HG03354 (cell line): ENCODE measurements at regions not wholly inside any gene's neighbourhood (a gene's known extent, or its start where the extent isn't known, plus 50 kb on each side); places are given as distances from the start of the nearest gene placed in this dataset.
"Not testable (repeated sequence)": the region's sequence is repeated elsewhere in the genome, so short reads cannot be mapped to it uniquely, and the experiment has no call there.

Experiments
- ATAC-seq: cut with Tn5 transposase; IDR thresholded peaks from one replicate; pipeline ENCODE4 v1.9.1; 2021; ENCODE audit warnings: mild to moderate bottlenecking; ENCODE audit not compliant: unreplicated experiment, poor library complexity, severe bottlenecking

DNA sequence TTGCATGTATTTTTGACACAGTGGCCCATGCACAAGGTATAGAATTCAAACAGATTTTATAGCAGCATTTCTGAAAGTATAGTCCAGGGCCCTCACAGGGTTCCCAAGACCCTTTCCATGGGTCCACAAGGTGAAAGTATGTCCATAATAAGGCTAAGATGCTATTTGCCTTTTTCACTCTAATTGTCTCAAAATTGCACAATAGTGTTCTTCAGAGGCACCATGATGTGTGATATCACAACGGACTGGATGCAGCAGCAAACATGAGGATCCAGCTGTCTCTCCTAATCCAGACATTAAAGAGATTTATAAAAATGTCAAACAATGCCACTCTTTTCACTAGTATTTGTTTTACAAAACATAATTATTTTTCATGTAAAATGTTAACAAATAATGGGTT, 88.8 kb upstream of the PRDX6 start:
- ATAC-seq = no peak

DNA sequence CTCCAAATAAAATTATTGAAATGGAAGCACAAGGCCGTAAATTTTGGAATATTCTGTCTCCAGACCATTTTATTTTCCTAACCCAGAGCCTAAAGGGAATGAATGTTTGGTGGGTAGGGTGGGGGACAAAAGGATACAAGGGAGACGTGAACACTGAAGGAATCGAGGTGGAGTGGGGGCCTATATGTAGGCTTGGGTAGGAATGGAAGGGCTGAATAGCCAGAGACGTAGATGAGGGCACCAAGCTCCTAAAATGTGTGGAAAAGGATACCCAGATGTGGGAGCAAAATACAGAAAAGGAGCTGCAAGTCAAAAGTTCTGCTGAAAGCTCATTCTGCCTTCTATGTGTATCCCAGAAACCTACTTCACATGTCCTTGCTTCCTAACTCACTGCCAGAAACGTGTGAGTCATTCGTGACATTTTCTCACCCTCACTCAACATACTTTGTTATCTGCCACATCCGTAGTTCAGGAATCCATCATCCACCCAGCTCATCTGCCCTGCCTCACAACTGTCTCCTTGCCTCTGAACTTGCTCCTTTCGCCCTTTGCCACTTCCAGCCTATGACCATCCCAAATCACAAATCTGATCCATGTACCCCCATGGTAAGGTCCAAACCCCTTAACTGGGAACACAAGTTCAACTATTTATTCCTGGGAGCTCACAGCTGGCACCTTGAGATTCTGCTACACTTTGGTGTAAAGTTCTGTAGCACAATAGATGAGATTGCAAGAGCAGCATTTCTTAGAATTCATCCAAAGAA, 84.1 kb upstream of the PRDX6 start:
- ATAC-seq = no peak

DNA sequence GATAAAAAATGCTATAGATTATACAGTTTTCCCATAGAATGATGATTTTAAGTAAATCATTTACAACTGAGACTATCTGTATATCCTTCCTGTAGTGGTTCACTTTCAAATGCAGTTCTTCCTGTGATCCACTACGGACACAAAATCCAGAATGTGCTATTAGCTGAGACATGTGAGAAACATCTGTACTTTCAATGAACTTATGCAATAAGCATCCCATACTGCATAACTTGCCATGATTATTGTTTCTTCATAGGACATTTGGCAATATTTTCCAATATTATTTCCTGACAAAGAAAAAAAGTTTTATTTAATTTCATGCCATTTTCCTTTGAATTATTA, 83.5 kb upstream of the PRDX6 start:
- no peak for ATAC-seq

DNA sequence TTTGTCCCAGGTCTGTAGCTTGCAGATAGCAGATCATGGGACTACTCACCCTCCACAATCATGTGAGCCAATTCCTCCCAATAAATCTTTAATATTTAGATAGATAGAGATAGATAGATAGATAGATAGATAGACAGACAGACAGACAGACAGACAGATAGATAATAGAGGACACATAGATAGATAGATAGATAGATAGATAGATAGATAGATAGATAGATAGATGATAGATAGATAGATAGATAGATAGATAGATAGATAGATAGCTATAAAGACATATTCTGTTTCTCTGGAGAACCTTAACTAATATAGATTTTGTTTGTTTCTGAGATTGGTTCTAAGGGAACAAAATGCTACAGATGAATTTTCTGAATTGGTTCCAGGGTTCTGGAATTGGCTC, 82.3 kb upstream of the PRDX6 start:
- not testable (repeated sequence) for ATAC-seq

DNA sequence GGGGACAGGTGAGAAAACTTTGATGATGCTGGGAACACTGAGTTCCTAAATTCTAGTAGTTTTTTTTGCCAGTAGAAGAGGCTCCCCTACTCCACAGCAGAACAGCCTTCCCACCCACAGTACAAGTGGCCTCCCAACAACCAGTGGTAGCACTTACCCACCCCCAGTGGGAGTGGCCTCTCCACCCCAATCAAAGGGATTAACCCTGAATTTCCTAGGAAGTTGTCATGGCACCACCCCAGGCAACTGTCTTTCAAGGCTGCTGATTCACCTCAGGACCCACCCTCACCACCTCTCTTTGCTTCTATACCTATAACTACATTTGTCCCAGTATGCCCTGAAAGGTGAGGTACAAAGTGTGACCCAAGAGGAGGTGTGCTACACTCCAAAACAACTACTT, 81.4 kb upstream of the PRDX6 start:
- no peak for ATAC-seq

DNA sequence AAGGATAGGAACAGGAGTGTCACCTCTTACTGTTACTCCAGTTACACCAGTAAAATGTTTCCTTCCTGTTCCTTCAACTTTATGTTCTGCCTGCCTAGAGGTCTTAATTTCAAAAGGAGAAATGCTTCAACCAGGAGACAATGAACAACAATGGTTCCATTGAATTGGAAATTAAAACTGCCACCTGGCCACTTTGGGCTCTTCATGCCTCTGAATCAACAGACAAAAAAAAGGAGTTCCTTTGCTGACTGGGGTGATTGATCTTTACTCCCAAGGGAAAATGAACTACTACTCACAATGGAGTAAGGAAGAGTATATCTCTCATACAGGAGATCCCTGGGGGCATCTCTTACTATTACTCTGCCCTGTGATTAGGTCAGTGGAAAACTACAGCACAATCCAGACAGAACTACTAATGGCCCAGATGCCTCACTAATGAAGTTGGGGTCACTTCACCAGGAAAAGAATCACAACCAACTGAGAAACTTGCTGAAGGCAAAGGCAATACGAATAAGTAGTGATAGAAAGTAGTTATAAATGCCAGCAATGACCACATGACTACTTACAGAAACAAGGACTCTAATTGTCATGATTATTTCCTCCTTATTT, 76.6 kb upstream of the PRDX6 start:
- ATAC-seq = no peak

DNA sequence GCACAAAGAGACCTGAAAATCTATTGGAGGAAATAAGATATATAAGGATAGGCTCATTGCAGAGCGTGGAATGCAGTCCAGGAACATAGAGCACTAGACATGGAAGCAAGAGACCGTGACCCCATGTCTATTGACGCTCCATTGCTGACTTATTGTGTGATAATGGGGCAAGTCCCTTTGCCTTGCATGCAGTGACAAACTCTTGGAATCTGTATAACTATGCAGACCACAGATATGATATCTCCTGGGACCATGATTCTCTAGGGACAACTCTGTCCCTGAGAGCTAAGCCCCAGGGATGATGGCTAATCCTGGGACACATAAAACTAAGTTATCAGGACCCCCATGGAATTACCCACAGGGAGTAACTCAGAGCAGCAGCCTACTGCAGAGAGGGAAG, 73.1 kb upstream of the PRDX6 start:
- ATAC-seq = no peak

DNA sequence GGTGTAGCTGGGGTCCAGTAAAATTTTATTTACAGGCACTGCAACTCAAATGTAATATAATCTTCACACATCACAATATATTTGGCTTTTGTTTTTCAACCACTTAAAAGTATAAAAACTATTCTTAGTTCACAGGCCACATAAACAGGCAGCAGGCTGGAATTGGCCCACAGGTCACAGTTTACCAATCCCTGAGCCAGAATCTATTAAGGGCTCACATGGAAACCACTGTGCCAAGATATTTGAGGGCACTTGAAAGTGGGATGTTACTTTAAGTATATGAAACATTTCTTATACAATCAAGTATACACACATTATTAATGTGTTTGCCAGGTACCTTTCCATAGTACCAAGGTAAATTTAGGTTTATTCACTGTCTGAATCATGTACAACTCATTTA, 71.9 kb upstream of the PRDX6 start:
- no peak for ATAC-seq

DNA sequence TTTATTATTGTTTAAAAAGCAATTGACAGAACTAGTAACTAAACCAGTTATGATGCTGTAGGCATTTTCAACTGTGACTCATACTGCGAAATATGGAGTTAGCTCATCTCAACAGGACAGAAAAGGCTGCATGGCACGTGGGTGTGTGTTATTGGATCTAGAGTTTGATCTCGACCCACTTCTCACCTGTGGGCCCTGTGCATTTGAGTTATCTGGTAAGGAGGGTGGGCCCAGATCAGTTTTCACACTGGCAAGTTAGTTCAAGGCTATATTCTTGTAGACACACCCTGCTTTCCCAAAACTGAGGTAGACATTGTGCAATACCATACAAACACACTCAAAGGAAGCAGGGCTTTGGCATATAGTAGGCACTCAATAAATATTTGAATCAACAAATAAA, 71.3 kb upstream of the PRDX6 start:
- no peak for ATAC-seq

DNA sequence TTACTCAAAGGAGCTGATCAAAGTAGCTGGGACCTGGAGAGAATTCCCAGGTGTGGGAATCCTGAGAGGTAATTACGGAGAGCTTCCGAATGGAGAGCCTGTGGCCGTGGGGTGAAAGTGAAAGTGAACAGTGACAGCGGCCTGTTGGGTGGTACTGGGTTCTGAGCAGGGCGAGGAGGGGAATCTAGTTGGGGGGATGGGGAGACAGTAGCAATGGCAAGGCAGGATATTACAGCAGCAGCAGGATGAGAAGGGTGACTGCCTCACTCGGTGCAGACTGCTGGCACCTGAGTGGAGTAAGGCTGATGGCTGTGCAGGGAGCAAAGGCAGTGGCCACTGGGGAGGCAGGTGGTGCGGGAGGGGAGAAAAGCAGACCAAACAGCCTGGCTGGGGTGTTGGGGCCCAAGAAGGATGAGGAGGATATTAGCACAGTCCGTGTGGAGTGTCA, 70.3 kb upstream of the PRDX6 start:
- ATAC-seq = no peak

DNA sequence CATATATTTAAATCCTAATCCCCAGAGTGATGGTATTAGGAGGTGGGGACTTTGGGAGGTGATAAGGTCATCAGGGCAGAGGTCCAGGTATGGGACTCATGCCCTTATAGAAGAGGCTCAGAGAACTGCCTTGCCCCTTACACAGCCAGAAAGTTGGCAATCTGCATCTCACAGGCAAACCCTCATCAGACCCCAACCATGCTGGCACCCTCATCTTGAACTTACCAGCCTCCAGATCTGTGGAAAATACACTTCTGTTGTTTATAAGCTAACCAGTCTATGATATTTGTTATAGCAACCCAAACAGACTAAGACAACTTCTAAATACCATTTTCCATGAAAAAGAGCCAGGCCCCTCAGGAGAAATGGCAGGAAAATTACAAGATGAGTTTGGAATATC, 69.3 kb upstream of the PRDX6 start:
- ATAC-seq = no peak

DNA sequence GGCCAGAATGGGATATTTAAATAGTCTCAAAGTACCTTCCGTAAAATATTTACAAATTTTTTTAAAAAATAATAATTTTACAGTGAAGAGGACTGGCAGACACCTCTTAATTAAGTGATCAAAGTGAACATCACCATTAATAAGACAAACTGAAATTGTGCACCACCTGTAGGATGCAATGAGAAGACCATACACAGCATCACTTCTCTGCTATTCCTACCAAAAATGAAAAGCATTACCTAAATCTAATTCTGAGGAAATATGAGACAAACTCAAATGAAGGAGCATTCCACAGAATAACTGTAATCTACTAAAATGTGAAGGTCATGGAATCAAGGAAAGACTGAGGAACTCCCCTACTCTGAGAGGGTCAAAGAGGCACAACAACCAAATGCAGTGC, 68.2 kb upstream of the PRDX6 start:
- no peak for ATAC-seq

DNA sequence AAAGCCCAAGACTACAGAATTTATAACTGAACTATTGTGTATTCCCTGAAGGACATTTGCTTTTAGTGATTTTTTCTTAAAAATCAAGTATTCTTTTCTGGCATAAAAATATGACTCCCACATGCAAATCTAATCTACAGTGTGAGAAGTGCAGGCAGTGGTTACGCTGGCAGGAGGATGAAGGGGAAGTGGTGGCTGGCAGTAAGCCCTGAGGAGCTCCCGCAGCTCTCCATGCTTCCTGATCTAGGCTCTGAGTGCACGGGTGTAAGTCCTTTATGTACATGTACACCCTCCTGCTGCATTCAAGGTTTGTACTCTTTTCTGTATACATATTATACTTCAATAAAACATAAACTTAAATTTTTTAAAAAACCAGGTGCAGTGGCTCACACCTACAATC, 67.5 kb upstream of the PRDX6 start:
- ATAC-seq = no peak

DNA sequence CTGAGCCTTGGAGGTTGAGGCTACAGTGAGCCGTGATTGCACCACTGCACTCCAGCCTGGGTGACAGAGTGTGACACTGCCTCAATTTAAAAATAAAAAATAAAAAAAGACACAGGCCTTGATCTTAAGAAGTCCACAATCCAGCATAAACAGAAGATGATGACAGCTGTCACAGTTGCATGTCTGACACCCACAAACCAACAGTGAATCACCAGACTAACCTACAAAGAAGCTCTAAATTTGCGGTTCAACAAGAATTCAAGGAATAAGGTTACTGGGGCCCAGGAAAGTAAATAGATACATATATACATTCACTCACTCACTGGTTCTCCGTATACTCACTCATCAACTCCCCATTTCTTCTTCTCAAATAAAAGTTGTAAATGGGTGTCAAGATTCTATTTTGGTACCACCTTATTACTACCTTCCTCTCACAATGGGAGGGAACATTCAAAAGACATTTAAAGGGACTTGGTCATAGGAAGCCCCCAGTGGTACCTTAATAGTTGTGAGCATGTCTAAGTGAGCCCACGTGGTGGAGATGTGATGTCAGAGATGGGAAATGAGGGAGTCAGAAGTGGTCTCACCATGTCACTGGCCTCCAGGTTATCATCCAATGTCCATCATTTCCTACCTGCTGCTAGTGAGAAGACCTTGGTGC, 66.9 kb upstream of the PRDX6 start:
- ATAC-seq = peak; percentile 17

DNA sequence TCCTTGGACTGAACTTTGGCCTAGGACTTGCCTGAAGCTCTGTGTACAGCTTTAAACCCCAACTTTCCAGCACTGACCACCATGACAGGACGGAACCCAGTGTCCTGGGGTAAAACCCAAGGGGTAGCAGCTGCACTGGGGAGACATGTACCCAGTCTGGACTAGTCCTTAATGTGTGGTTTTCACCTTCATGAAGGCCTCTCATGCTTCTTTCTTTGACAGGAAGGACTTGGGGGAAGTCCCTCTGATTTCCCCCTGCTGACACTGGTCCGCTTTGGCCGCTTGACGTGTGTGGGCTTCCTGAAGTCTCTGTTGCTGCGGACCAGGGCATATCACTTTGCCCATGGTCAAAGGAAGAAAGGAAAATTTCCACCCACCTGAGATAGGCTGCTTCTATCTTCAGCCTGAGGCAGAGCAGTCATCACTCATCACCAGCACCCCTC, 66.3 kb upstream of the PRDX6 start:
- ATAC-seq = peak; percentile 54

DNA sequence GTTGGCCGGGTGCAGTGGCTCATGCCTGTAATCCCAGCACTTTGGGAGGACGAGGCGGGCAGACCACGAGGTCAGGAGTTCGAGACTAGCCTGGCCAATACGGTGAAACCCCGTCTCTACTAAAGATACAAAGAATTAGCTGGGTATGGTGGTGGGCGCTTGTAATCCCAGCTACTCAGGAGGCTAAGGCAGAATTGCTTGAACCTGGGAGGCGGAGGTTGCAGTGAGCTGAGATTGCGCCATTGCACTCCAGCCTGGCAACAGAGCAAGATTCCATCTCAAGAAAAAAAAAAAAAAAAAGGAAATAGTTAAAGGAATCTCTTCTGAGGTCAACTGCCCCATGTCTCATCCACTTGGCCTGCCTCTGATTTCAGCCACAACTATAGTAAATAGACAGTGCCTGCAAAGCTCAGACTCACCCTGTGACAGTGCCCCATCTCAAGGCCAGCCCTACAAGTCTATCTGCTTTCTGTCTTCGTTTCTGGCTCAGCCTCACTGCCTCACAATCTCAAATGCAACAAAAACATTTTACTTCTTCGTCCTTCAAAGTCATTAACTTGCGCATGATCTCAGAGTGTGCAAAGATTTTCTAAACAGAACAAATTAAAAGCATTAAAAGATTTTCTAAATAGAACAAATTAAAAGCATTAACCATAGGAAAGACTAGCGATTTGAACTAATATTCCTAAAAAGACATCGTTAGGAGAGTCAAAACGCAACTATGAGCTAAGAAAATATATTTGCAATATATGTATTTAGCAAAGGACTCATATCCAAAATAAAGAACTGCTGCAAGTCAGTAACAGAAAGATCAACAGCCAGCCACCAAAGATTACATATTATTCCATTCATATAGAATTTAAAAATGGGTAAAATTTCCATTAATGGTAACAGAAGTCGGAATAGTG, 65.0 kb upstream of the PRDX6 start:
- ATAC-seq = no peak

DNA sequence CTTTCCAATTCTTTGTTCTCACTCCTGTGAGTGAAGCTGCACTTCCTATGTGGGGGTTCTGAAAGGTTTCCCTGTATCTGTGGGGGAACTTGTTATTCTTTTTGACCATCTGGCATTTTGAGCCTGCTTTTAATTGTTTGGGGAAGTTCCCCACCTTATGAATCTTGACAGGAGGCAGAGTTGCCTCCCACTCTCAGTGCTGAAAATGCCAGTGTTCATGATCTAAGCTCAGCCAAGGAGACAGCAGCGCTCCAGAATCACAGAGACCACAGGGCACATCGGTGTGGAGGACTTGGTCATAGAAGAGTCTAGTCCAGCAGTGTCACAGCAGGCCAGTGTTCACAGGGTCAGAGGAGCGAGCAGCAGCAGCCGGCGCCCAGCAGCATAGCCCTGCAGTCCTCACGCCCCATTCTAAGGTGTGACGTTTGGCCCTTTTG, 63.8 kb upstream of the PRDX6 start:
- no peak for ATAC-seq

DNA sequence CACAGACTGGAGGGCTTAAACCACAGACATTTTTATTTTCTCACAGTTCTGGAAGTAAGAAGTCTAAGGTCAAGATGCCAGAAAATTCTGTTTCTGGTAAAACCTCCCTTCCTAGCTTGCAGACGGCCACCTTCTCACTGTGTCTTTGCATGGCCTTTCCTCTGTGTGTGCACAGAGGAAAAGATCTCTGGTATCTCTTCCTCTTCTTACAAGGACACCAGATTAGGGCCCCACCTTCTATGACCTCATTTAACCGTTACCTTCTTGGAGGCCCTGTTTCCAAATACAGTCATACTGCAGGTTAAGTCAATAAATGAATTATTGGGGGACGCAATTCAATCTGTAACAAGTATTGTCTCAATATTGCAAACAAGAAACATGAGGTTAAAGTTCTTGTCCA, 63.0 kb upstream of the PRDX6 start:
- ATAC-seq = peak; percentile 53

DNA sequence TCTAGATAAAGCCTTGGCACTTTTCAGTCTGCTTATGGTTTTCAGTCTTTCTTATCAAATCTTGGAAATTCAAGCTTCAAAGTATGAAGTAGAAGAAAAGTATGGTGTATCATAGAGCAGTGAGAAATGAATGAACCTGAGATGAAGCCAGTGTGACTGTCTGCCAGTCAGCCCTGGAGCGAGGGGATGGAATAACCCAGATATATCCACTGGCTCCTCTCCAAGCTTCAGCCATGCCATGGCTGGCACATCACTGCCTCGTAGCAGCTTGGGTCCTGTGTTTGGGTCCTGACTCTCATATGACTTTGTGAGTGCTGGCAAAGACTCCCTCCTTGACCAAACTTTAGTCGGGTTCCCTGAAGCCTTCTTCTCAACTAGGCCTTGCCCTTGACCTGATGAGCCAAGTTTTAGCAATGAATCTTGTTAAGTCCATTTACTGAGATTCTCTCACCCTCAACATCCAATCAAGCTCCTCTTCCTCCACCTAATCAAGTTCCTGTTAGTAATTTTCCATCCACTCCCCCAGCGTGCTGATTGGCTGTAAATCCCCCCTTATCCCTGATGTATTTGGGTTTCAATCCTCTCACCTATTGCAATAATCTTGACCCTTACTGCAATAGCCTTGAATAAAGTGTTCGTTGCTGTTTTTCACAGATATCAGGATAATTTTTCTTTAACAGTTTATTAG, 62.5 kb upstream of the PRDX6 start:
- ATAC-seq = no peak

DNA sequence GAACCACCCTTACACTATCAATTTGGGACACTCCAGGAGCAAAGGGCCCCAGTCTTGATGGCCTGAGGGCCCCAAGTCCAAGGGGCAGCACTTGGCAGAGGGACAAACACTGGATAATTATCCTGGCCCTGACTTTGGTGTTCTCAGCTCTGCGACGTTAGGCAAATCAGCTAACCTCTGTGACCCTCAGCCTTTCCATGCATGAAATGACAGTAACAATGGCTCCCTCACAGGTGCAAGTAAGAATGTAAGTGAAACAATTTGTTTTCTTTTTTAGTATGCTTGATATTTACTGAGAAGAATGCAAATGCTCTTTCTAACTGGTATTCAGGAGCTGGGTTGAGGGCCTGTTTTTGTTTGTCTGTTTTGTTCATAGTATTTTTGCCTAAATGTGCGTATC, 61.6 kb upstream of the PRDX6 start:
- ATAC-seq = peak; percentile 54
